Lung (tissue), 11 donors: ENCODE measurements at regions not wholly inside any gene's neighbourhood (a gene's known extent, or its start where the extent isn't known, plus 50 kb on each side); places are given as distances from the start of the nearest gene placed in this dataset.

ENCODE experiments used
- ATAC-seq: fragments of 200-7000 bp; cut with Tn5 transposase; one replicate; pipeline ENCODE4 v1.9.1; 2020; ENCODE audit warnings: moderate number of reproducible peaks; ENCODE audit not compliant: insufficient read depth, low FRiP score
- DNase-seq, 3 donors: peaks; one replicate each; pipeline ENCODE4 v3.0.0-alpha.2; 2013 to 2017
- H3K27ac ChIP-seq, 2 donors: one replicate each; pipeline ENCODE4 v1.5.1; 2013; ENCODE audit warnings: mild to moderate bottlenecking in 2 of 2, moderate library complexity in 2 of 2, control low read depth in 1 of 2, inconsistent platforms in 1 of 2, low read depth in 1 of 2, low read length in 1 of 2
- H3K27me3 ChIP-seq, 3 donors: one replicate each; pipeline ENCODE4 v1.5.1; 2013; ENCODE audit warnings: low read length in 2 of 3; ENCODE audit not compliant: control insufficient read depth in 3 of 3, insufficient read depth in 3 of 3
- H3K36me3 ChIP-seq, 4 donors: one replicate each; pipeline ENCODE4 v1.5.1; 2013; ENCODE audit warnings: low read length in 4 of 4, mild to moderate bottlenecking in 1 of 4, moderate library complexity in 1 of 4; ENCODE audit not compliant: control insufficient read depth in 4 of 4, insufficient read depth in 4 of 4
- H3K4me1 ChIP-seq, 5 donors: one replicate each; pipeline ENCODE4 v1.5.1; 2013; ENCODE audit warnings: low read length in 5 of 5, mild to moderate bottlenecking in 2 of 5, moderate library complexity in 1 of 5; ENCODE audit not compliant: control insufficient read depth in 5 of 5, insufficient read depth in 5 of 5
- H3K4me3 ChIP-seq: one replicate; pipeline ENCODE4 v1.5.1; 2013; ENCODE audit warnings: mild to moderate bottlenecking, control low read depth, moderate library complexity
- H3K9ac ChIP-seq, 2 donors: one replicate each; pipeline ENCODE4 v1.5.1; 2013; ENCODE audit warnings: low read length in 2 of 2, control low read depth in 1 of 2; ENCODE audit not compliant: insufficient read depth in 1 of 2
- H3K9me3 ChIP-seq, 4 donors: one replicate each; pipeline ENCODE4 v1.5.1; 2013; ENCODE audit warnings: low read length in 3 of 4, mild to moderate bottlenecking in 1 of 4, moderate library complexity in 1 of 4; ENCODE audit not compliant: control insufficient read depth in 4 of 4, insufficient read depth in 3 of 4
- CTCF ChIP-seq: IDR thresholded peaks from 2 replicates; pipeline ENCODE4 v1.5.1; 2012; ENCODE audit warnings: mild to moderate bottlenecking; ENCODE audit errors: control extremely low read depth, extremely low read depth
- WGBS, 2 donors: extraction: QIAGEN DNeasy Blood & Tissue Kit; methylation state at CpG; one replicate each; pipeline ENCODE4 v1.1.7; 2013; 5-methylcytosine and 5-hydroxymethylcytosine counted together
- donor health status: control.
- donor health status: control.
- donor health status: Bipolar disorder and iron deficiency.
- donor health status: healthy.
- donor health status: DM: yes; HTN: yes; CAD: no.

GRCh38 chr15:31268108-31268501 is 58.5 kb upstream of the KLF13 start:
- Histone ChIP-seq H3K9me3 (no peaks in the 10 kb centered on the region), H3K4me1 (peaks cover 0 to 22% (median 17%) of the 10 kb centered on the region in 5 donors), H3K9ac (no peak overlapping the region), H3K27me3 (no peaks in the 10 kb centered on the region), H3K27ac (peak overlapping the region in 1 of 2 donors; percentile 5), H3K36me3 (no peaks in the 10 kb centered on the region), H3K4me3 (no peak overlapping the region)
- WGBS, 2 donors = 50 to 52% methylated on average over 2 of the region's 2 CpGs
- DNase-seq = no peak
- no peak for ATAC-seq
- TF ChIP-seq CTCF = no peak

GRCh38 chr15:31268911-31269784 is 57.5 kb upstream of the KLF13 start:
- Histone ChIP-seq H3K36me3 (no peaks in the 10 kb centered on the region), H3K27ac (no peak overlapping the region), H3K27me3 (no peaks in the 10 kb centered on the region), H3K9me3 (no peaks in the 10 kb centered on the region), H3K4me1 (peaks cover 0 to 15% (median 14%) of the 10 kb centered on the region in 5 donors), H3K9ac (no peak overlapping the region), H3K4me3 (no peak overlapping the region)
- no peak for DNase-seq
- no peak for TF ChIP-seq CTCF
- no peak for ATAC-seq
- 88 to 91% methylated on average over 11 of the region's 11 CpGs for WGBS, 2 donors

GRCh38 chr15:31269816-31270575 is 56.6 kb upstream of the KLF13 start:
- ATAC-seq = no peak

More at GRCh38 chr15:31269816-31270575, 56.6 kb upstream of the KLF13 start:
- no peak for TF ChIP-seq CTCF
- H3K36me3 ChIP-seq = no peaks in the 10 kb centered on the region
- H3K27me3 ChIP-seq = no peaks in the 10 kb centered on the region
- WGBS, 2 donors = 91 to 92% methylated on average over 5 of the region's 5 CpGs
- no peak overlapping the region for H3K27ac ChIP-seq
- H3K4me3 ChIP-seq = no peak overlapping the region
- no peaks in the 10 kb centered on the region for H3K9me3 ChIP-seq
- peaks cover 0 to 15% (median 8%) of the 10 kb centered on the region in 5 donors for H3K4me1 ChIP-seq
- no peak overlapping the region for H3K9ac ChIP-seq
- DNase-seq = no peak
